H1 (cell line): ENCODE measurements at regions not wholly inside any gene's neighbourhood (a gene's known extent, or its start where the extent isn't known, plus 50 kb on each side); places are given as distances from the start of the nearest gene placed in this dataset.

Source experiments
- CTCF ChIA-PET: fragments of 300-600 bp; sonication (Branson Sonifier 250); formaldehyde crosslinking; loops from one replicate; lab custom pipeline; 2021; ENCODE audit not compliant: partially characterized antibody; lab: Charles Lee
- POLR2A ChIA-PET: fragments of 300-600 bp; sonication (Branson Sonifier 250); formaldehyde crosslinking; loops from one replicate; lab custom pipeline; 2021; ENCODE audit warnings: inconsistent platforms; ENCODE audit not compliant: partially characterized antibody; lab: Charles Lee
- DNase-seq, 2 experiments: peaks; one replicate each; pipeline versions ENCODE4 v3.0.0 to v3.0.0-alpha.2; 2010 to 2022; ENCODE audit warnings: low spot score in 2 of 2, low read depth in 1 of 2, mixed read lengths in 1 of 2
- FAIRE-seq: peaks from 2 replicates; lab custom pipeline; 2011; peaks lifted over from hg19 to GRCh38; lab: Jason Lieb, UNC
- H2AFZ ChIP-seq: 2 replicates; pipeline ENCODE4 v1.8.1; 2012; ENCODE audit warnings: low read length, inconsistent platforms
- H2AK5ac ChIP-seq: 2 replicates; pipeline ENCODE4 v1.6.1; 2013; ENCODE audit warnings: low read depth, low read length
- H2BK120ac ChIP-seq: replicated peaks from 2 replicates; pipeline ENCODE3; 2013; ENCODE audit warnings: low read depth, low read length, inconsistent platforms
- H2BK12ac ChIP-seq: 2 replicates; pipeline ENCODE4 v1.6.1; 2013; ENCODE audit warnings: low read depth, low read length
- H2BK15ac ChIP-seq: 2 replicates; pipeline ENCODE4 v1.6.1; 2013; ENCODE audit warnings: low read length
- H2BK20ac ChIP-seq: 2 replicates; pipeline ENCODE4 v1.6.1; 2013; ENCODE audit warnings: low read length
- H2BK5ac ChIP-seq: 2 replicates; pipeline ENCODE4 v1.6.1; 2013; ENCODE audit warnings: low read depth, low read length
- H3K14ac ChIP-seq: 2 replicates; pipeline ENCODE4 v1.6.1; 2013; ENCODE audit warnings: inconsistent platforms; ENCODE audit not compliant: insufficient read length
- H3K18ac ChIP-seq: 2 replicates; pipeline ENCODE4 v1.6.1; 2013; ENCODE audit warnings: low read length; ENCODE audit errors: extremely low read depth
- H3K23ac ChIP-seq: 2 replicates; pipeline ENCODE4 v1.6.1; 2013; ENCODE audit warnings: inconsistent platforms; ENCODE audit not compliant: insufficient read length
- H3K23me2 ChIP-seq: 2 replicates; pipeline ENCODE4 v1.6.1; 2013; ENCODE audit warnings: low read depth, low read length
- H3K27ac ChIP-seq: 2 replicates; pipeline ENCODE4 v1.6.1; 2011; ENCODE audit warnings: low read depth, low read length, inconsistent platforms
- H3K27me3 ChIP-seq, 4 experiments: replicated peaks in 1 of 4; 1 replicate in 1 of 4; 2 replicates in 3 of 4; pipeline versions ENCODE4 v1.6.1 to v1.8.1; 2011 to 2013; ENCODE audit warnings: low read length in 3 of 4, mild to moderate bottlenecking in 3 of 4, inconsistent platforms in 2 of 4, mixed read lengths in 2 of 4, moderate library complexity in 1 of 4; ENCODE audit not compliant: control insufficient read depth in 3 of 4, insufficient read depth in 3 of 4; ENCODE audit errors: extremely low read depth in 1 of 4
- H3K36me3 ChIP-seq, 4 experiments: 2 replicates each; pipeline versions ENCODE4 v1.6.1 to v1.8.1; 2011 to 2013; ENCODE audit warnings: mild to moderate bottlenecking in 4 of 4, low read length in 3 of 4, moderate library complexity in 2 of 4, control low read depth in 1 of 4, inconsistent platforms in 1 of 4; ENCODE audit not compliant: insufficient read depth in 4 of 4, control insufficient read depth in 2 of 4
- H3K4ac ChIP-seq: replicated peaks from 2 replicates; pipeline ENCODE3; 2013; ENCODE audit warnings: low read length, low read depth, mixed read lengths, inconsistent platforms; ENCODE audit not compliant: insufficient read length
- H3K4me1 ChIP-seq, 4 experiments: replicated peaks in 1 of 4; 1 replicate in 1 of 4; 2 replicates in 3 of 4; pipeline versions ENCODE4 v1.6.1 to v1.8.1; 2011 to 2013; ENCODE audit warnings: low read length in 3 of 4, inconsistent platforms in 2 of 4, mixed read lengths in 1 of 4; ENCODE audit not compliant: insufficient read depth in 4 of 4, control insufficient read depth in 3 of 4
- H3K4me2 ChIP-seq, 2 experiments: 2 replicates each; pipeline versions ENCODE4 v1.6.1 to v1.8.1; 2011 to 2013; ENCODE audit warnings: low read depth in 2 of 2, low read length in 2 of 2, control low read depth in 1 of 2, inconsistent platforms in 1 of 2, mild to moderate bottlenecking in 1 of 2; ENCODE audit not compliant: insufficient read depth in 1 of 2
- H3K4me3 ChIP-seq, 4 experiments: fragments of 200-600, 300-600 bp in 1 of 4; sonication (generic), shearing (Covaris generic), sonication (Bioruptor Twin) in 1 of 4; 2 replicates each; pipeline versions ENCODE4 v1.5.1 to v1.8.1; 2011 to 2016; ENCODE audit warnings: low read length in 4 of 4, low read depth in 3 of 4, control low read depth in 2 of 4, inconsistent platforms in 2 of 4, mild to moderate bottlenecking in 2 of 4, mixed read lengths in 1 of 4, moderate library complexity in 1 of 4; ENCODE audit not compliant: insufficient read depth in 2 of 4; ENCODE audit errors: extremely low read depth in 1 of 4
- H3K56ac ChIP-seq: replicated peaks from 2 replicates; pipeline ENCODE3; 2013; ENCODE audit warnings: low read depth, mild to moderate bottlenecking, mixed read lengths, low read length, inconsistent platforms; ENCODE audit not compliant: insufficient read length
- H3K79me1 ChIP-seq: 2 replicates; pipeline ENCODE4 v1.6.1; 2013; ENCODE audit warnings: low read depth, low read length, control low read depth
- H3K79me2 ChIP-seq, 2 experiments: 2 replicates each; pipeline versions ENCODE4 v1.6.1 to v1.8.1; 2012 to 2013; ENCODE audit warnings: low read length in 2 of 2, mild to moderate bottlenecking in 2 of 2, inconsistent platforms in 1 of 2; ENCODE audit not compliant: insufficient read depth in 2 of 2, control insufficient read depth in 1 of 2
- H3K9ac ChIP-seq, 4 experiments: replicated peaks in 1 of 4; 1 replicate in 1 of 4; 2 replicates in 3 of 4; pipeline versions ENCODE4 v1.6.1 to v1.8.1; 2011 to 2013; ENCODE audit warnings: low read depth in 3 of 4, low read length in 3 of 4, control low read depth in 2 of 4, mild to moderate bottlenecking in 2 of 4, moderate library complexity in 2 of 4, inconsistent platforms in 1 of 4; ENCODE audit errors: extremely low read depth in 1 of 4
- H3K9me3 ChIP-seq, 2 experiments: 2 replicates each; pipeline versions ENCODE4 v1.6.1 to v1.8.1; 2012 to 2013; ENCODE audit warnings: mild to moderate bottlenecking in 2 of 2, moderate library complexity in 2 of 2, control low read depth in 1 of 2, inconsistent platforms in 1 of 2, low read depth in 1 of 2, low read length in 1 of 2, mixed read lengths in 1 of 2; ENCODE audit not compliant: insufficient read depth in 2 of 2
- H4K20me1 ChIP-seq, 2 experiments: replicated peaks in 1 of 2; 2 replicates each; pipeline versions ENCODE3 to v1.8.1; 2011 to 2013; ENCODE audit warnings: inconsistent platforms in 2 of 2, low read length in 2 of 2, mild to moderate bottlenecking in 1 of 2; ENCODE audit not compliant: insufficient read depth in 2 of 2, control insufficient read depth in 1 of 2
- H4K5ac ChIP-seq: 2 replicates; pipeline ENCODE4 v1.6.1; 2013; ENCODE audit warnings: low read length, low read depth, mixed read lengths, inconsistent platforms; ENCODE audit not compliant: insufficient read length
- H4K8ac ChIP-seq: 2 replicates; pipeline ENCODE4 v1.8.0; 2013; ENCODE audit warnings: mild to moderate bottlenecking, moderate library complexity, low read length, inconsistent platforms; ENCODE audit not compliant: insufficient read depth; ENCODE audit errors: extremely low read depth
- H4K91ac ChIP-seq: replicated peaks from 2 replicates; pipeline ENCODE3; 2013; ENCODE audit warnings: low read length, mixed read lengths, inconsistent platforms; ENCODE audit not compliant: insufficient read length
- ATF2 ChIP-seq: IDR thresholded peaks from 2 replicates; pipeline ENCODE4 v1.6.1; 2012; ENCODE audit warnings: low read length, inconsistent platforms
- HDAC2 ChIP-seq, 2 experiments: fragments of 300-600 bp in 1 of 2; sonication (generic) in 1 of 2; IDR thresholded peaks; 2 replicates each; pipeline ENCODE4 v1.6.1; 2011 to 2012; ENCODE audit warnings: low read depth in 2 of 2, low read length in 2 of 2, mild to moderate bottlenecking in 2 of 2, moderate library complexity in 2 of 2, borderline replicate concordance in 1 of 2, inconsistent platforms in 1 of 2
- POLR2A ChIP-seq, 2 experiments: IDR thresholded peaks; 1 replicate in 1 of 2; 2 replicates in 1 of 2; pipeline ENCODE4 v1.6.1; 2011; ENCODE audit warnings: low read depth in 2 of 2, low read length in 2 of 2, mild to moderate bottlenecking in 2 of 2; ENCODE audit errors: control extremely low read depth in 1 of 2
- SP4 ChIP-seq: IDR thresholded peaks from 2 replicates; pipeline ENCODE4 v1.6.1; 2012; ENCODE audit warnings: low read length, inconsistent platforms
- TAF7 ChIP-seq: optimal IDR thresholded peaks from 2 replicates; pipeline ENCODE3; 2011; ENCODE audit warnings: low read depth, mild to moderate bottlenecking, inconsistent platforms, low read length, moderate library complexity, borderline replicate concordance
- TCF12 ChIP-seq: IDR thresholded peaks from 2 replicates; pipeline ENCODE4 v1.6.1; 2011; ENCODE audit warnings: low read depth, mild to moderate bottlenecking, low read length
- WGBS, 2 experiments: shearing (Covaris generic) in 1 of 2; methylation state at CpG; one replicate each; pipeline versions ENCODE4 v1.1.6 to v1.1.7; 2013 to 2015; ENCODE audit warnings: low lambda C conversion rate in 2 of 2, mixed read lengths in 2 of 2, inconsistent platforms in 1 of 2, low coverage in 1 of 2, missing lambda C conversion rate in 1 of 2; ENCODE audit not compliant: insufficient replicate concordance in 2 of 2, insufficient coverage in 1 of 2, insufficient read length in 1 of 2; ENCODE audit errors: extremely low coverage in 1 of 2, missing lambda C conversion rate in 1 of 2; 5-methylcytosine and 5-hydroxymethylcytosine counted together

GRCh38 chr11:71336996-71337754 lies 84.8 kb upstream of the SHANK2 start:
- Histone ChIP-seq H4K91ac (no peak overlapping the region), H2AK5ac (no peak overlapping the region), H4K5ac (no peak overlapping the region), H2BK12ac (no peak overlapping the region), H4K8ac (no peak overlapping the region), H3K18ac (no peak overlapping the region), H3K79me1 (no peaks in the 10 kb centered on the region), H2BK15ac (no peak overlapping the region), H2BK120ac (no peak overlapping the region), H3K23ac (no peak overlapping the region), H3K56ac (no peak overlapping the region), H3K9me3 (peaks cover 25 to 27% of the 10 kb centered on the region in 2 experiments), H3K9ac (no peak overlapping the region), H3K27me3 (0 out of 7 replicates have a peak, but pooled peaks cover 0 to 3% (median 0%) of the 10 kb centered on the region in 4 experiments), H2BK20ac (no peak overlapping the region), H3K27ac (no peak overlapping the region), H3K79me2 (no peaks in the 10 kb centered on the region), H2AFZ (no peak overlapping the region), H3K36me3 (no peaks in the 10 kb centered on the region), H3K4me1 (peaks cover 0 to 5% (median 0%) of the 10 kb centered on the region in 4 experiments; a peak in 1 of 7 replicates), H2BK5ac (no peak overlapping the region), H3K4ac (no peak overlapping the region), H3K23me2 (no peaks in the 10 kb centered on the region), H3K14ac (no peak overlapping the region), H4K20me1 (no peaks in the 10 kb centered on the region), H3K4me2 (no peak overlapping the region), H3K4me3 (no peak overlapping the region)
- FAIRE-seq (no peak), DNase-seq (no peak)
- ChIA-PET POLR2A (no interaction called here), CTCF (interaction anchor here (0.7 kb wide), 1 partner anchor 22 kb away, joined by 3 read pairs; no protein-coding TSS in a partner anchor)
- 89% methylated on average over 12 of the region's 12 CpGs; no CpG with 5 or more reads in 1 of the 2 experiments for WGBS, 2 experiments
- no peak for TF ChIP-seq ATF2
- TF ChIP-seq TAF7 = no peak
- no peak for TF ChIP-seq HDAC2 (IDR thresholded peaks at IDR 0.05; ENCODE audit: borderline replicate concordance in 1 of 2, low read depth in 2 of 2, low read length in 2 of 2)
- TF ChIP-seq TCF12 = no peak
- no peak for TF ChIP-seq SP4
- no peak for TF ChIP-seq POLR2A (IDR thresholded peaks at IDR 0.05; ENCODE audit: control extremely low read depth in 1 of 2, low read depth in 2 of 2, low read length in 2 of 2)
